ENCODE measurements at regions not wholly inside any gene's neighbourhood (a gene's known extent, or its start where the extent isn't known, plus 50 kb on each side); places are given as distances from the start of the nearest gene placed in this dataset.

GRCh38 chr18:25826823-25827222 lies 263.6 kb downstream of the SS18 start:
- Mint-ChIP-seq H3K9me3 (ENCODE audit: unreplicated experiment) (no peaks in the 10 kb centered on the region), H3K4me3 (ENCODE audit: unreplicated experiment) (no peak overlapping the region), H3K36me3 (ENCODE audit: low read depth, unreplicated experiment) (no peaks in the 10 kb centered on the region), H3K27me3 (ENCODE audit: unreplicated experiment) (no peaks in the 10 kb centered on the region), H3K27ac (ENCODE audit: unreplicated experiment) (no peak overlapping the region), H3K4me1 (ENCODE audit: unreplicated experiment) (peaks cover 17% of the 10 kb centered on the region)
- DNase-seq (ENCODE audit: low spot score), result no peak
- TF ChIP-seq CTCF (IDR thresholded peaks at IDR 0.05; ENCODE audit: unreplicated experiment), result no peak

- peaks cover 17% of the 10 kb centered on the region for H3K4me1 Mint-ChIP-seq (ENCODE audit: unreplicated experiment)
Measured at GRCh38 chr18:25825979-25826776, 264.2 kb downstream of the SS18 start.

GRCh38 chr18:25825056-25825455 lies 265.4 kb downstream of the SS18 start:
- H3K4me3 Mint-ChIP-seq (ENCODE audit: unreplicated experiment), result no peak overlapping the region
- no peaks in the 10 kb centered on the region for H3K36me3 Mint-ChIP-seq (ENCODE audit: low read depth, unreplicated experiment)
- H3K4me1 Mint-ChIP-seq (ENCODE audit: unreplicated experiment), result peaks cover 17% of the 10 kb centered on the region
- no peaks in the 10 kb centered on the region for H3K9me3 Mint-ChIP-seq (ENCODE audit: unreplicated experiment)
- DNase-seq (ENCODE audit: low spot score), result no peak
- no peak for TF ChIP-seq CTCF (IDR thresholded peaks at IDR 0.05; ENCODE audit: unreplicated experiment)
- no peak overlapping the region for H3K27ac Mint-ChIP-seq (ENCODE audit: unreplicated experiment)
- H3K27me3 Mint-ChIP-seq (ENCODE audit: unreplicated experiment), result no peaks in the 10 kb centered on the region

More at GRCh38 chr18:25825979-25826776, 264.2 kb downstream of the SS18 start:
- no peak for TF ChIP-seq CTCF (IDR thresholded peaks at IDR 0.05; ENCODE audit: unreplicated experiment)
- no peak overlapping the region for H3K27ac Mint-ChIP-seq (ENCODE audit: unreplicated experiment)
- H3K27me3 Mint-ChIP-seq (ENCODE audit: unreplicated experiment), result no peaks in the 10 kb centered on the region
- DNase-seq (ENCODE audit: low spot score), result no peak
- no peaks in the 10 kb centered on the region for H3K36me3 Mint-ChIP-seq (ENCODE audit: low read depth, unreplicated experiment)
- no peaks in the 10 kb centered on the region for H3K9me3 Mint-ChIP-seq (ENCODE audit: unreplicated experiment)
- H3K4me3 Mint-ChIP-seq (ENCODE audit: unreplicated experiment), result no peak overlapping the region

- no peaks in the 10 kb centered on the region for H3K9me3 Mint-ChIP-seq (ENCODE audit: unreplicated experiment)
- H3K36me3 Mint-ChIP-seq (ENCODE audit: low read depth, unreplicated experiment), result no peaks in the 10 kb centered on the region
- peaks cover 11% of the 10 kb centered on the region for H3K4me1 Mint-ChIP-seq (ENCODE audit: unreplicated experiment)
- H3K27me3 Mint-ChIP-seq (ENCODE audit: unreplicated experiment), result no peaks in the 10 kb centered on the region
- no peak for DNase-seq (ENCODE audit: low spot score)
- no peak overlapping the region for H3K4me3 Mint-ChIP-seq (ENCODE audit: unreplicated experiment)
- no peak for TF ChIP-seq CTCF (IDR thresholded peaks at IDR 0.05; ENCODE audit: unreplicated experiment)
- H3K27ac Mint-ChIP-seq (ENCODE audit: unreplicated experiment), result no peak overlapping the region
Measured at GRCh38 chr18:25819746-25820363, 270.6 kb downstream of the SS18 start.

GRCh38 chr18:25818505-25818904 lies 271.9 kb downstream of the SS18 start:
- Mint-ChIP-seq H3K4me3 (ENCODE audit: unreplicated experiment) (no peak overlapping the region), H3K27me3 (ENCODE audit: unreplicated experiment) (no peaks in the 10 kb centered on the region), H3K27ac (ENCODE audit: unreplicated experiment) (no peak overlapping the region), H3K9me3 (ENCODE audit: unreplicated experiment) (no peaks in the 10 kb centered on the region), H3K4me1 (ENCODE audit: unreplicated experiment) (peaks cover 18% of the 10 kb centered on the region), H3K36me3 (ENCODE audit: low read depth, unreplicated experiment) (no peaks in the 10 kb centered on the region)
- no peak for TF ChIP-seq CTCF (IDR thresholded peaks at IDR 0.05; ENCODE audit: unreplicated experiment)
- DNase-seq (ENCODE audit: low spot score), result no peak
